ENCODE measurements at regions not wholly inside any gene's neighbourhood (a gene's known extent, or its start where the extent isn't known, plus 50 kb on each side); places are given as distances from the start of the nearest gene placed in this dataset.

- TF ChIP-seq CTCF (IDR thresholded peaks at IDR 0.05; ENCODE audit: poor library complexity, severe bottlenecking): no peak
- no peak for TF ChIP-seq POLR2AphosphoS5 (IDR thresholded peaks at IDR 0.05)
- TF ChIP-seq SMC3 (conservative IDR thresholded peaks at IDR 0.05; ENCODE audit: poor library complexity): no peak
- TF ChIP-seq REST (IDR thresholded peaks at IDR 0.05; ENCODE audit: borderline replicate concordance): no peak
- no peak for TF ChIP-seq EZH2 (IDR thresholded peaks at IDR 0.05; ENCODE audit: borderline replicate concordance, insufficient read depth, low read length, poor library complexity, severe bottlenecking)
- TF ChIP-seq TAF1 (IDR thresholded peaks at IDR 0.05; ENCODE audit: low read depth): no peak
These were observed 55.0 kb upstream of the ESRRB start for GRCh38 chr14:76320975-76321374.
